IMR-90 (cell line): ENCODE measurements at regions not wholly inside any gene's neighbourhood (a gene's known extent, or its start where the extent isn't known, plus 50 kb on each side); places are given as distances from the start of the nearest gene placed in this dataset.

Experiments used
- ATAC-seq: fragments of 200-7000 bp; cut with Tn5 transposase; 2 replicates; pipeline ENCODE4 v1.9.1; 2020; ENCODE audit warnings: low read depth, mild to moderate bottlenecking, moderate library complexity
- BruUV-seq: library from RNA; stranded (reverse); fragments of 400-500 nt; replicated peaks from 2 replicates; lab custom pipeline; 2021; lab: Mats Ljungman, UMichigan
- CTCF ChIA-PET: fragments of 300-600 bp; formaldehyde crosslinking; extraction: SDS; loops from one replicate; lab custom pipeline; 2021; ENCODE audit warnings: antibody characterized with exemption; lab: Yijun Ruan, JAX
- POLR2A ChIA-PET: fragments of 300-600 bp; sonication (Branson Sonifier 250); formaldehyde crosslinking; loops from one replicate; lab custom pipeline; 2022; ENCODE audit warnings: antibody characterized with exemption; ENCODE audit not compliant: unreplicated experiment; lab: Charles Lee
- DNase-seq: peaks from one replicate; pipeline ENCODE4 v3.0.0; 2013
- H2AFZ ChIP-seq: replicated peaks from 2 replicates; pipeline ENCODE3; 2013; ENCODE audit warnings: low read length, mild to moderate bottlenecking; ENCODE audit not compliant: poor library complexity
- H2AK5ac ChIP-seq: 2 replicates; pipeline ENCODE4 v1.6.1; 2013; ENCODE audit warnings: low read depth, low read length, inconsistent platforms
- H2AK9ac ChIP-seq: replicated peaks from 2 replicates; pipeline ENCODE3; 2013; ENCODE audit warnings: mild to moderate bottlenecking, low read depth, low read length, moderate library complexity; ENCODE audit not compliant: poor library complexity
- H2BK120ac ChIP-seq: 2 replicates; pipeline ENCODE4 v1.6.1; 2013; ENCODE audit warnings: low read depth, low read length, inconsistent platforms
- H2BK15ac ChIP-seq: 3 replicates; pipeline ENCODE4 v1.6.1; 2013; ENCODE audit warnings: low read depth, low read length, inconsistent platforms
- H2BK20ac ChIP-seq: 2 replicates; pipeline ENCODE4 v1.6.1; 2013; ENCODE audit warnings: low read depth, mild to moderate bottlenecking, inconsistent platforms, low read length, moderate library complexity
- H2BK5ac ChIP-seq: 2 replicates; pipeline ENCODE4 v1.6.1; 2013; ENCODE audit warnings: mild to moderate bottlenecking, low read depth, low read length, inconsistent platforms; ENCODE audit not compliant: poor library complexity, severe bottlenecking
- H3K14ac ChIP-seq: replicated peaks from 2 replicates; pipeline ENCODE4 v1.6.1; 2013; ENCODE audit warnings: low read depth, low read length, inconsistent platforms
- H3K18ac ChIP-seq: 2 replicates; pipeline ENCODE4 v1.6.1; 2013; ENCODE audit warnings: low read depth, low read length, control low read depth
- H3K23ac ChIP-seq: 2 replicates; pipeline ENCODE4 v1.6.1; 2013; ENCODE audit warnings: low read depth, low read length, inconsistent platforms
- H3K27ac ChIP-seq: 2 replicates; pipeline ENCODE4 v1.5.1; 2013; ENCODE audit warnings: mild to moderate bottlenecking, control low read depth, low read length; ENCODE audit not compliant: insufficient read depth
- H3K27me3 ChIP-seq: 2 replicates; pipeline ENCODE4 v1.6.1; 2013; ENCODE audit warnings: low read length; ENCODE audit not compliant: control insufficient read depth, insufficient read depth
- H3K36me3 ChIP-seq: 2 replicates; pipeline ENCODE4 v1.6.1; 2013; ENCODE audit warnings: low read length, mixed read lengths; ENCODE audit not compliant: control insufficient read depth, insufficient read depth
- H3K4ac ChIP-seq: 2 replicates; pipeline ENCODE4 v1.6.1; 2013; ENCODE audit warnings: low read depth, low read length, inconsistent platforms
- H3K4me1 ChIP-seq: 2 replicates; pipeline ENCODE4 v1.6.1; 2013; ENCODE audit warnings: low read length, mixed read lengths; ENCODE audit not compliant: control insufficient read depth, insufficient read depth
- H3K4me2 ChIP-seq: 2 replicates; pipeline ENCODE4 v1.6.1; 2013; ENCODE audit warnings: low read depth, mild to moderate bottlenecking, control low read depth, low read length, moderate library complexity
- H3K4me3 ChIP-seq: 2 replicates; pipeline ENCODE4 v1.5.1; 2013; ENCODE audit warnings: low read depth, mild to moderate bottlenecking, control low read depth, low read length, moderate library complexity; ENCODE audit not compliant: insufficient read depth
- H3K56ac ChIP-seq: 2 replicates; pipeline ENCODE4 v1.6.1; 2013; ENCODE audit warnings: low read length, inconsistent platforms; ENCODE audit not compliant: insufficient read depth; ENCODE audit errors: extremely low read depth
- H3K79me1 ChIP-seq, 2 experiments: 2 replicates each; pipeline ENCODE4 v1.6.1; 2013; ENCODE audit warnings: low read length in 2 of 2, inconsistent platforms in 1 of 2, low read depth in 1 of 2
- H3K9ac ChIP-seq: 2 replicates; pipeline ENCODE4 v1.6.1; 2013; ENCODE audit warnings: low read depth, low read length, control low read depth
- H3K9me1 ChIP-seq: 2 replicates; pipeline ENCODE4 v1.6.1; 2013; ENCODE audit warnings: low read length, inconsistent platforms; ENCODE audit not compliant: insufficient read depth
- H3K9me3 ChIP-seq: 2 replicates; pipeline ENCODE4 v1.6.1; 2013; ENCODE audit warnings: low read length; ENCODE audit not compliant: control insufficient read depth, insufficient read depth
- H4K20me1 ChIP-seq: 2 replicates; pipeline ENCODE4 v1.6.1; 2013; ENCODE audit warnings: low read length, inconsistent platforms; ENCODE audit not compliant: insufficient read depth
- H4K5ac ChIP-seq: 2 replicates; pipeline ENCODE4 v1.6.1; 2013; ENCODE audit warnings: mild to moderate bottlenecking, low read depth, low read length, control low read depth
- H4K8ac ChIP-seq, 2 experiments: 2 replicates each; pipeline ENCODE4 v1.6.1; 2013; ENCODE audit warnings: low read depth in 2 of 2, low read length in 2 of 2, control low read depth in 1 of 2, inconsistent platforms in 1 of 2
- H4K91ac ChIP-seq: 2 replicates; pipeline ENCODE4 v1.6.1; 2013; ENCODE audit warnings: low read depth, low read length, inconsistent platforms; ENCODE audit not compliant: insufficient read depth
- CEBPB ChIP-seq: IDR thresholded peaks from 2 replicates; pipeline ENCODE4 v1.6.1; 2012; ENCODE audit warnings: low read depth, low read length, improper control_type of control experiment
- FOS ChIP-seq: fragments of 150-350 bp; IDR thresholded peaks from 2 replicates; pipeline ENCODE4 v1.6.1; 2016; ENCODE audit warnings: low read depth, low read length
- MAFK ChIP-seq: IDR thresholded peaks from 2 replicates; pipeline ENCODE4 v1.6.1; 2012; ENCODE audit warnings: low read depth, low read length, improper control_type of control experiment
- MAZ ChIP-seq: IDR thresholded peaks from 2 replicates; pipeline ENCODE4 v1.6.1; 2012; ENCODE audit warnings: low read depth, mild to moderate bottlenecking, low read length, improper control_type of control experiment, moderate library complexity, borderline replicate concordance
- MXI1 ChIP-seq: IDR thresholded peaks from 2 replicates; pipeline ENCODE4 v1.6.1; 2012; ENCODE audit warnings: low read depth, mild to moderate bottlenecking, low read length, moderate library complexity, borderline replicate concordance
- NFE2L2 ChIP-seq: fragments of 150-350 bp; IDR thresholded peaks from 2 replicates; pipeline ENCODE4 v1.6.1; 2016; ENCODE audit warnings: low read depth, mild to moderate bottlenecking, low read length
- POLR2A ChIP-seq: IDR thresholded peaks from 2 replicates; pipeline ENCODE4 v1.6.1; 2012; ENCODE audit warnings: mild to moderate bottlenecking, low read depth, low read length
- RAD21 ChIP-seq: IDR thresholded peaks from 2 replicates; pipeline ENCODE4 v1.6.1; 2012; ENCODE audit warnings: low read length, improper control_type of control experiment
- WGBS, 2 experiments: methylation state at CpG; one replicate each; pipeline versions ENCODE4 v1.1.5 to v1.1.7; 2013; ENCODE audit warnings: missing lambda C conversion rate in 2 of 2; ENCODE audit not compliant: insufficient read length in 1 of 2; ENCODE audit errors: extremely low coverage in 2 of 2; 5-methylcytosine and 5-hydroxymethylcytosine counted together
- dilution Hi-C: fragments of 300-500 bp; cut with HindIII; formaldehyde crosslinking; loops from one replicate; pipeline ENCODE4 v1.14.3; 2018; ENCODE audit warnings: low sequenced_read_pairs; ENCODE audit not compliant: unreplicated experiment
- in situ Hi-C: fragments of 300-500 bp; cut with MboI; formaldehyde crosslinking; loops from 3 replicates; pipeline ENCODE4 v1.14.3; 2019; ENCODE audit warnings: low sequenced_read_pairs, inconsistent platforms, mixed read lengths
- intact Hi-C: fragments of 100-400 bp; cut with micrococcal nuclease; formaldehyde crosslinking; loops from 2 replicates; pipeline ENCODE4 v1.10.0; 2022
- TF ChIP-seq, protein P1 (sequence below): conservative IDR thresholded peaks from 2 replicates; pipeline ENCODE4 v1.5.1; 2012; ENCODE audit warnings: mild to moderate bottlenecking, low read depth, low read length, improper control_type of control experiment

GRCh38 chr18:39375066-39375465 lies 1809.5 kb upstream of the CELF4 start:
- H3K36me3 ChIP-seq = no peaks in the 10 kb centered on the region
- H3K14ac ChIP-seq = no peak overlapping the region
- H3K4me3 ChIP-seq = no peak overlapping the region
- H3K27ac ChIP-seq = no peak overlapping the region
- H3K9me3 ChIP-seq = no peaks in the 10 kb centered on the region
- no peak overlapping the region for H2AK9ac ChIP-seq
- no CpG with 5 or more reads among the region's 2 CpGs for WGBS, 2 experiments
- no peak overlapping the region for H2BK120ac ChIP-seq
- no peaks in the 10 kb centered on the region for H3K79me1 ChIP-seq
- H2BK20ac ChIP-seq = no peak overlapping the region
- H4K8ac ChIP-seq = no peak overlapping the region
- H2BK5ac ChIP-seq = no peak overlapping the region
- TF ChIP-seq NFE2L2 (no peak), CEBPB (no peak), POLR2A (no peak), RAD21 (no peak), FOS (no peak), MAZ (no peak), MXI1 (no peak), MAFK (no peak)
- TF ChIP-seq, protein P1, sequence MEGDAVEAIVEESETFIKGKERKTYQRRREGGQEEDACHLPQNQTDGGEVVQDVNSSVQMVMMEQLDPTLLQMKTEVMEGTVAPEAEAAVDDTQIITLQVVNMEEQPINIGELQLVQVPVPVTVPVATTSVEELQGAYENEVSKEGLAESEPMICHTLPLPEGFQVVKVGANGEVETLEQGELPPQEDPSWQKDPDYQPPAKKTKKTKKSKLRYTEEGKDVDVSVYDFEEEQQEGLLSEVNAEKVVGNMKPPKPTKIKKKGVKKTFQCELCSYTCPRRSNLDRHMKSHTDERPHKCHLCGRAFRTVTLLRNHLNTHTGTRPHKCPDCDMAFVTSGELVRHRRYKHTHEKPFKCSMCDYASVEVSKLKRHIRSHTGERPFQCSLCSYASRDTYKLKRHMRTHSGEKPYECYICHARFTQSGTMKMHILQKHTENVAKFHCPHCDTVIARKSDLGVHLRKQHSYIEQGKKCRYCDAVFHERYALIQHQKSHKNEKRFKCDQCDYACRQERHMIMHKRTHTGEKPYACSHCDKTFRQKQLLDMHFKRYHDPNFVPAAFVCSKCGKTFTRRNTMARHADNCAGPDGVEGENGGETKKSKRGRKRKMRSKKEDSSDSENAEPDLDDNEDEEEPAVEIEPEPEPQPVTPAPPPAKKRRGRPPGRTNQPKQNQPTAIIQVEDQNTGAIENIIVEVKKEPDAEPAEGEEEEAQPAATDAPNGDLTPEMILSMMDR = no peak
- no peak overlapping the region for H3K4me2 ChIP-seq
- intact Hi-C loops (no loop called here), in situ Hi-C loops (no loop called here), dilution Hi-C loops (no loop called here)
- H3K9ac ChIP-seq = no peak overlapping the region
- no peak for DNase-seq
- no peak overlapping the region for H4K5ac ChIP-seq
- H3K23ac ChIP-seq = no peak overlapping the region
- H3K56ac ChIP-seq = no peak overlapping the region
- no peak overlapping the region for H3K4ac ChIP-seq
- no peaks in the 10 kb centered on the region for H4K20me1 ChIP-seq
- no peak overlapping the region for H2AFZ ChIP-seq
- ChIA-PET POLR2A (no interaction called here), CTCF (no interaction called here)
- H3K27me3 ChIP-seq = no peaks in the 10 kb centered on the region
- no peaks in the 10 kb centered on the region for H3K4me1 ChIP-seq
- no TSS peak for BruUV-seq
- H2BK15ac ChIP-seq = no peak overlapping the region
- H2AK5ac ChIP-seq = no peak overlapping the region
- H3K18ac ChIP-seq = no peak overlapping the region
- ATAC-seq = no peak
- no peak overlapping the region for H4K91ac ChIP-seq
- H3K9me1 ChIP-seq = no peaks in the 10 kb centered on the region
